PC-3 (cell line): ENCODE measurements at regions not wholly inside any gene's neighbourhood (a gene's known extent, or its start where the extent isn't known, plus 50 kb on each side); places are given as distances from the start of the nearest gene placed in this dataset.

Experiments
- CTCF ChIP-seq: fragments of 300-600 bp; sonication (generic); conservative IDR thresholded peaks from 2 replicates; pipeline ENCODE4 v1.5.1; 2017; ENCODE audit warnings: antibody characterized with exemption, low read depth, mild to moderate bottlenecking, low read length
- EZH2 ChIP-seq: fragments of 300-600 bp; sonication (generic); IDR thresholded peaks from one replicate; pipeline ENCODE4 v1.6.1; 2017; ENCODE audit warnings: antibody characterized with exemption, mild to moderate bottlenecking, low read length; ENCODE audit not compliant: unreplicated experiment
- EZH2phosphoT487 ChIP-seq: fragments of 300-600 bp; sonication (generic); IDR thresholded peaks from 2 replicates; pipeline ENCODE4 v1.6.1; 2018; ENCODE audit warnings: mild to moderate bottlenecking, antibody characterized with exemption, low read length, borderline replicate concordance

- TF ChIP-seq CTCF (no peak), EZH2 (no peak), EZH2phosphoT487 (no peak)
Observed at GRCh38 chr7:115838829-115839228, 191.7 kb downstream of the TFEC start.
